HuH-7 (cell line): ENCODE measurements at regions not wholly inside any gene's neighbourhood (a gene's known extent, or its start where the extent isn't known, plus 50 kb on each side); places are given as distances from the start of the nearest gene placed in this dataset.
"Not testable (repeated sequence)": the region's sequence is repeated elsewhere in the genome, so short reads cannot be mapped to it uniquely, and the experiment has no call there.

ENCODE experiments used
- DNase-seq: peaks from one replicate; pipeline ENCODE4 v3.0.0; 2011; ENCODE audit warnings: low spot score

GRCh38 chr14:59116984-59117415, 71.5 kb upstream of the DAAM1 start:
- DNase-seq: peak; percentile 4

DNA sequence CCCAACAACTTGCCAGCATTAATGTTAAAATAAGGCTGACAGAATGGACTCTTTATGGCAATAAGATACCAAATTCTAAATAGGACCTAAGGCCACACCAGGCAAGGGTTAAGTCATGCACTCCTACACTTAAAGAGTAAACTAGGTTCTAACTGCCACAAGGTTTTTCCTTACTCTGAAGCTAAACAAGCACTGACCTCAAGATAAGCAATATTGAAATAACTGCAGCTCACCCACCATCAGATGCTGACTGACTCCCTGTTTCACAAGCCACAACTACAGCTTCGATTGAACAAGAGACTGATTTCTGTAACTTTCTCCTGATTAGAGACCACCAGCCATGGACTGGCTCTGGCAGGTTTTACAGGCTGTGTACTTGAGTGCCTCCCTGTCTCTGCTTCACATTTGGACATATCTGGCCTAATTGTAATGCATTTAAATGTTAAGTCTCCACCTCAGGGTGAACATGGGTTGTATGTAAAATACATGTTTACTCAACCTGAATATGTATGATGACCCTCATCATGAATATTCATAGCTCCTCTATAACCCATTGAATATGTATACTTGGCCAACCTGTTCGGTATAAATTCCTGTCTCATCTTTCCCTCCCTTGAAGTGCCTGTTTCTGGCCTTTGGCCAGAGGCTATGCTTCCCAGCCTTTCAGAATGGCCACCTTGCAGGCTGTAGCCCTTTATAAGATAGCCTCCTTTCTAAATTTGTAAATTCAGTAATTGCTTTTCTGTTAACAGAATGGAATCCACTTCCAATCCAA, 70.5 kb upstream of the DAAM1 start:
- DNase-seq: no peak

- no peak for DNase-seq
These were observed 67.5 kb upstream of the DAAM1 start for GRCh38 chr14:59120921-59121320.

DNA sequence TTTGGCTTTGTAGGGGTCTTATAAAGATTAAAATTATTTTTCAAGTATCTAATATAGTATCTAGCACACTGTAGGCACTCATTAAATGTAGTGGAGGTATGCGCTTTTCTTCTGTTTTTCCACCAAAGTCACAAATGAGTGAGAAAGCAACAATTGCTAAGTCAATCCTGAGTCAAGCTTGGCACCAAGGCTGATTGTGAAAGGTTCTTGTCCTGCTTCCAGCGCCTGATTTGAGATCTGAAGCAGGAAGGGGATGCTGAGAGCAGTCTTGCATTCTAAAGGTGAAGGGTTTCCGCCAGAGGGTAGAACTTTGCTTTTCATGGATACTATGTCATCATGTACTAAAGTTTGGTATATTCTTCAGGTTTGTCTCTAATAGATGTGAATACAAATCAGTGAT, 64.9 kb upstream of the DAAM1 start:
- no peak for DNase-seq

DNA sequence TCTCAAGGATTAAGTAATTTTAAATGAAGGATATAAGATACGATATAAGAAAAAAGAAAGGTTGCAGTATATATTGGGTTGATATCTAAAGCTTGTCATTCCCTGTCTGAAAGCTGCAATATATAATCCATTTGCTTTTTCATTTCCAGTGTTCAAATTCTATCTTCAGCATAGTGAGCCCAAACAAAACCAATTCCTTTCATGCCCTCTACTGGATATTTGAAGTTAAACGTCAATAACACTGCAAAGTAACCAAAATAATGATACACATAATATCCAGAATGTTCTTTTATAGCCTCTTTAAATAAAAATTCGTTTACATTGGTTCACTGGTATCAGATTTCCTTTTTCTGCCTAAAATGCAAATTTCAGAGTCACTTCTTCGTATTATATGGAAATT, 64.5 kb upstream of the DAAM1 start:
- DNase-seq: peak; percentile 8

DNA sequence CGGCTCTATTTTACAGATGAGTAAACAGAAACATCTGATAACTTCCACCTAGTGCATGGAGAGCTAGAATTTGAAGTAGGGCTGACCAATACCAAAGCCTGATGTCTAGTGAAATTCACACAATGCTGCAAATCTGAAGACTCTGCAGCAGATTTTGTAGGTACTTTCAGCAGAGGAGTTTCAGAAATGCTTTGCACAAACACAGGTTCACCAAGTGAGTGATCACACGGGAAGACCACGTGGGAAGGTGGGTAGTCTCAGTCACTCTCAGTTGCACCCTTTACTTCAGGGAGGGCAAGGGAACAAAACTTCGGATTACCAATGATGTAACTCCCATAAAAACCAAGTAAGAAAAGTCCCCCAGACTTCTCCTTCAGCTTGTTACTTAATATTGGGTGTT, 63.3 kb upstream of the DAAM1 start:
- DNase-seq: no peak

GRCh38 chr14:59126714-59127436, 61.6 kb upstream of the DAAM1 start:
- DNase-seq: peak; percentile 40

DNA sequence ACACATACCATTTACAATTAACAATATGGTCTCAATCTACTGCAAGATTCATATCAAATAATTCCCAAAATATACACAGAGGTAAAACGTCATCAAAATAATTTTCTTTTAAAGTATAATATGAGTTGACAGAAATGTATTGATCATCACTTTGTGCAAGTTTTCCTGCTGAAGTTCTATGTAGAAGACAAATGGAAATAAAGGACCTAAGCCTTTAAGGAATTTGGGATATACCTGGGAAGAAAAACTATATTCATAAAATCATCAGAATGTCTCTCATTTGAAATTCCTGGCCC, 61.1 kb upstream of the DAAM1 start:
- DNase-seq: no peak

GRCh38 chr14:59130462-59130861, 58.0 kb upstream of the DAAM1 start:
- DNase-seq: no peak

GRCh38 chr14:59131938-59132795, 56.3 kb upstream of the DAAM1 start:
- no peak for DNase-seq

DNA sequence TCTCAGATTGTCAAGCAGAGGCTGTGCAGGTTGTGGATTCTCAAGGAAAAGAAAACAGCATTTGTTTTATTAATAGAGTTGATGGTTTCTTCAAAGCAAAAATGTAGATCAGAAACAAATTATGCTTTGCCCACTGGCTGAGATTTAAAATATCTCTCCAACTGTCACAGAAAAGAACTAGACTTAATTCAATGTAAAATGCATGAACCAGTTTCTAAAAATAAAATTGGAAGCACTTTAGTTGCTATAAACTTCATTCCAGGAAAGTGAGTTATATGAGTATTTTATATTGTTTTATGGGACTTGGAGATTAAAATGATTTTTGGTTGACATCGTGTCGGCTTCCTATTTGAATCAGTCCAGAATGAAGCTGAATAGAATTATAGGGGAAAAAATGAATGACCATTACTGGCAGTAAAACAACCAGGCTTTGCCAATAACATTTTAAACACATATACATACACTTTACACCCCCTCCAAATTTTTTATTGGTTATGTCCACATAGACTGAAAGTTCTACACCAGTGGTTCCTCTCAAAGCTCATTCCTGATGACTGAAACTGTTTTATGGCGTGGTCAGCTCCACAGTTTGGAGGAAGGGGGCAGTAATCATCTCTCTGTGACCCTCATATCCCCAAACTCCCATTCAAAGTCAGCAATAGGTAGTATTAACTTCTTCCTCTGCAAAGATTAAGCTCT, 55.5 kb upstream of the DAAM1 start:
- no peak for DNase-seq

DNA sequence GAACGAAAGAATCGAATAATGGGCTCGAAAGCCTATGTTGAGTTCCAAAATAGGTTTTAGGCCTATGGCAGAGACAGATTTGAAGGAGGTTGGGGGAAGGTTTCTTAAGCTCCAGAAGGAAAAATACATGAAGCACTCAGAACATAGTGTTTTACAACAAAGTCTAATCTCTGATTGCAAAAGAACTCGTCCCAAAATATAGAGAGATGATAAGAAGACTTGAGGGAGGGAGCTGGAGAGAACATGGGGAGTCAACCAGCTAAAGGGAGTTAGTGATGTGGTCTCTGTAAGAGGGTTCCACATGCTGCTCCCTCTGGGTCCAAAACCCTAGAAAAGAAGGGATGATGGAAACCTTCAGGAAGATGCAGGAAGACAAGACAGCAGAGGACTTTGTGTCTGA, 54.8 kb upstream of the DAAM1 start:
- DNase-seq: no peak

- DNase-seq: no peak
These were observed 54.2 kb upstream of the DAAM1 start for GRCh38 chr14:59134307-59134706.

- no peak for DNase-seq
These were observed 51.2 kb upstream of the DAAM1 start for GRCh38 chr14:59137256-59137655.

GRCh38 chr14:59138576-59138975, 49.9 kb upstream of the DAAM1 start:
- DNase-seq: not testable (repeated sequence)
